Prostate gland (tissue), 2 donors: ENCODE measurements at regions not wholly inside any gene's neighbourhood (a gene's known extent, or its start where the extent isn't known, plus 50 kb on each side); places are given as distances from the start of the nearest gene placed in this dataset.

Source experiments
- DNase-seq: peaks from one replicate; pipeline ENCODE4 v3.0.0-alpha.2; 2019; ENCODE audit warnings: low spot score
- H3K27ac ChIP-seq, 2 donors: fragments of 200-600 bp; sonication (generic); 2 replicates each; pipeline ENCODE4 v1.5.1; 2017 to 2019
- H3K27me3 ChIP-seq: fragments of 200-600 bp; sonication (generic); replicated peaks from 2 replicates; pipeline ENCODE4 v1.5.1; 2019; ENCODE audit not compliant: insufficient read depth
- H3K36me3 ChIP-seq, 2 donors: fragments of 200-600 bp; sonication (generic); 1 replicate in 1 of 2; 2 replicates in 1 of 2; pipeline versions ENCODE4 v1.5.1 to v1.8.1; 2017 to 2019
- H3K4me1 ChIP-seq: fragments of 200-600 bp; sonication (generic); replicated peaks from 2 replicates; pipeline ENCODE4 v1.5.1; 2019
- H3K4me3 ChIP-seq, 2 donors: fragments of 200-600 bp; sonication (generic); 2 replicates each; pipeline ENCODE4 v1.5.1; 2017 to 2019
- H3K9me3 ChIP-seq: fragments of 200-600 bp; sonication (generic); 2 replicates; pipeline ENCODE4 v1.5.1; 2017
- CTCF ChIP-seq, 4 experiments: fragments of 200-600 bp in 2 of 4; fragments of 450-650 bp in 2 of 4; sonication (generic) in 2 of 4; IDR thresholded peaks; 1 replicate in 3 of 4; 2 replicates in 1 of 4; pipeline ENCODE4 v1.5.1; 2016 to 2019; ENCODE audit warnings: antibody characterized with exemption in 4 of 4, mild to moderate bottlenecking in 2 of 4, moderate library complexity in 2 of 4
- POLR2A ChIP-seq: fragments of 450-650 bp; IDR thresholded peaks from one replicate; pipeline ENCODE4 v1.6.1; 2016; ENCODE audit warnings: antibody characterized with exemption, mild to moderate bottlenecking
- POLR2AphosphoS5 ChIP-seq: sonication (generic); formaldehyde crosslinking; IDR thresholded peaks from one replicate; pipeline ENCODE4 v1.6.1; 2017; ENCODE audit warnings: antibody characterized with exemption
- WGBS: methylation state at CpG from one replicate; pipeline ENCODE4 v1.1.5; 2018; 5-methylcytosine and 5-hydroxymethylcytosine counted together
- intact Hi-C: fragments of 100-400 bp; cut with DNase I; formaldehyde crosslinking; loops from one replicate; pipeline ENCODE4 v1.14.2; 2022

GRCh38 chr10:125415964-125416363 lies 255.6 kb upstream of the CTBP2 start:
- intact Hi-C loops: no loop called here
- Histone ChIP-seq H3K4me3 (no peak overlapping the region), H3K4me1 (no peaks in the 10 kb centered on the region), H3K36me3 (no peaks in the 10 kb centered on the region), H3K9me3 (no peaks in the 10 kb centered on the region), H3K27me3 (no peaks in the 10 kb centered on the region), H3K27ac (no peak overlapping the region)
- 69% methylated on average over 2 of the region's 2 CpGs for WGBS
- TF ChIP-seq CTCF (IDR thresholded peaks at IDR 0.05): no peak
- TF ChIP-seq POLR2A: no peak
- no peak for TF ChIP-seq POLR2AphosphoS5
- DNase-seq: no peak

GRCh38 chr10:125415006-125415633 lies 254.8 kb upstream of the CTBP2 start:
- no peak for TF ChIP-seq POLR2AphosphoS5
- no peak for TF ChIP-seq POLR2A
- TF ChIP-seq CTCF (IDR thresholded peaks at IDR 0.05): no peak
- no peaks in the 10 kb centered on the region for H3K27me3 ChIP-seq
- H3K36me3 ChIP-seq: no peaks in the 10 kb centered on the region
- H3K27ac ChIP-seq: no peak overlapping the region
- DNase-seq: no peak
- WGBS: 40% methylated on average over 16 of the region's 16 CpGs
- no peaks in the 10 kb centered on the region for H3K4me1 ChIP-seq
- H3K4me3 ChIP-seq: no peak overlapping the region
- no peaks in the 10 kb centered on the region for H3K9me3 ChIP-seq
- intact Hi-C loops: no loop called here

GRCh38 chr10:125411724-125412123 lies 251.4 kb upstream of the CTBP2 start:
- H3K27me3 ChIP-seq: no peaks in the 10 kb centered on the region
- no peaks in the 10 kb centered on the region for H3K36me3 ChIP-seq
- H3K4me3 ChIP-seq: no peak overlapping the region
- TF ChIP-seq POLR2A (no peak), CTCF (IDR thresholded peaks at IDR 0.05) (no peak), POLR2AphosphoS5 (no peak)
- H3K4me1 ChIP-seq: no peaks in the 10 kb centered on the region
- H3K9me3 ChIP-seq: no peaks in the 10 kb centered on the region
- intact Hi-C loops: no loop called here
- WGBS: 77% methylated on average over 2 of the region's 2 CpGs
- no peak for DNase-seq
- no peak overlapping the region for H3K27ac ChIP-seq

- no peak for TF ChIP-seq CTCF (IDR thresholded peaks at IDR 0.05)
- Histone ChIP-seq H3K4me1 (no peaks in the 10 kb centered on the region), H3K27ac (no peak overlapping the region), H3K9me3 (no peaks in the 10 kb centered on the region), H3K36me3 (no peaks in the 10 kb centered on the region), H3K27me3 (no peaks in the 10 kb centered on the region), H3K4me3 (no peak overlapping the region)
- intact Hi-C loops: no loop called here
- 80% methylated on average over 5 of the region's 5 CpGs for WGBS
- DNase-seq: no peak
Observed at GRCh38 chr10:125409756-125410155, 249.4 kb upstream of the CTBP2 start.

GRCh38 chr10:125407557-125407956 lies 247.2 kb upstream of the CTBP2 start:
- no peaks in the 10 kb centered on the region for H3K27me3 ChIP-seq
- no peak overlapping the region for H3K4me3 ChIP-seq
- intact Hi-C loops: no loop called here
- no peaks in the 10 kb centered on the region for H3K4me1 ChIP-seq
- H3K27ac ChIP-seq: no peak overlapping the region
- no peaks in the 10 kb centered on the region for H3K9me3 ChIP-seq
- no peak for DNase-seq
- no peaks in the 10 kb centered on the region for H3K36me3 ChIP-seq
- no peak for TF ChIP-seq POLR2AphosphoS5
- TF ChIP-seq CTCF (IDR thresholded peaks at IDR 0.05): no peak
- WGBS: 100% methylated on average over 1 of the region's 1 CpG
